ENCODE measurements at regions not wholly inside any gene's neighbourhood (a gene's known extent, or its start where the extent isn't known, plus 50 kb on each side); places are given as distances from the start of the nearest gene placed in this dataset.
"Not testable (repeated sequence)": the region's sequence is repeated elsewhere in the genome, so short reads cannot be mapped to it uniquely, and the experiment has no call there.

GRCh38 chr3:105214590-105214989 lies 152.1 kb upstream of the ALCAM start:
- no peak for DNase-seq

GRCh38 chr3:105222568-105223093 lies 144.1 kb upstream of the ALCAM start:
- no peak for DNase-seq

GRCh38 chr3:105223815-105224214 lies 142.9 kb upstream of the ALCAM start:
- DNase-seq: no peak

- DNase-seq: no peak
These were observed 138.0 kb upstream of the ALCAM start for GRCh38 chr3:105228696-105229095.

GRCh38 chr3:105232553-105232952 lies 134.2 kb upstream of the ALCAM start:
- DNase-seq: no peak

GRCh38 chr3:105233010-105233409 lies 133.7 kb upstream of the ALCAM start:
- DNase-seq: no peak

- DNase-seq: no peak
These were observed 131.5 kb upstream of the ALCAM start for GRCh38 chr3:105235221-105235620.

GRCh38 chr3:105235785-105236184 lies 130.9 kb upstream of the ALCAM start:
- DNase-seq: no peak

GRCh38 chr3:105238367-105238766 lies 128.3 kb upstream of the ALCAM start:
- DNase-seq: no peak

- DNase-seq: no peak
These were observed 123.6 kb upstream of the ALCAM start for GRCh38 chr3:105243076-105243475.

GRCh38 chr3:105246536-105246935 lies 120.2 kb upstream of the ALCAM start:
- peak; percentile 84 for DNase-seq

- DNase-seq: no peak
These were observed 113.5 kb upstream of the ALCAM start for GRCh38 chr3:105253225-105253624.

GRCh38 chr3:105254154-105254553 lies 112.6 kb upstream of the ALCAM start:
- DNase-seq: no peak

- no peak for DNase-seq
These were observed 111.4 kb upstream of the ALCAM start for GRCh38 chr3:105255350-105255749.

- DNase-seq: no peak
These were observed 107.2 kb upstream of the ALCAM start for GRCh38 chr3:105259496-105259895.

- DNase-seq: no peak
These were observed 106.3 kb upstream of the ALCAM start for GRCh38 chr3:105260385-105260784.

- no peak for DNase-seq
These were observed 92.2 kb upstream of the ALCAM start for GRCh38 chr3:105274536-105274935.

- DNase-seq: no peak
These were observed 91.8 kb upstream of the ALCAM start for GRCh38 chr3:105274958-105275357.

- no peak for DNase-seq
These were observed 89.1 kb upstream of the ALCAM start for GRCh38 chr3:105277656-105278055.

- DNase-seq: no peak
These were observed 88.0 kb upstream of the ALCAM start for GRCh38 chr3:105278688-105279087.

GRCh38 chr3:105281989-105282388 lies 84.7 kb upstream of the ALCAM start:
- DNase-seq: no peak

GRCh38 chr3:105284876-105285275 lies 81.8 kb upstream of the ALCAM start:
- no peak for DNase-seq

- no peak for DNase-seq
These were observed 81.0 kb upstream of the ALCAM start for GRCh38 chr3:105285653-105286241.

- no peak for DNase-seq
These were observed 73.3 kb upstream of the ALCAM start for GRCh38 chr3:105293441-105293840.

- not testable (repeated sequence) for DNase-seq
These were observed 70.4 kb upstream of the ALCAM start for GRCh38 chr3:105296182-105296822.
